Ovary (tissue), 7 donors: ENCODE measurements at regions not wholly inside any gene's neighbourhood (a gene's known extent, or its start where the extent isn't known, plus 50 kb on each side); places are given as distances from the start of the nearest gene placed in this dataset.

ENCODE experiments used
- DNase-seq, 5 donors: peaks; one replicate each; pipeline ENCODE4 v3.0.0-alpha.2; 2019 to 2020
- H3K27ac ChIP-seq, 2 donors: fragments of 200-600 bp; one replicate each; pipeline versions ENCODE4 v1.5.1 to v1.8.0; 2019 to 2022
- H3K27me3 ChIP-seq: fragments of 200-600 bp; one replicate; pipeline ENCODE4 v1.8.0; 2022
- H3K36me3 ChIP-seq: fragments of 200-600 bp; sonication (generic); one replicate; pipeline ENCODE4 v1.5.1; 2019
- H3K4me1 ChIP-seq: one replicate; pipeline ENCODE4 v1.8.1; 2013; ENCODE audit warnings: mild to moderate bottlenecking, moderate library complexity; ENCODE audit not compliant: insufficient read depth
- H3K4me3 ChIP-seq: fragments of 200-600 bp; sonication (generic); one replicate; pipeline ENCODE4 v1.5.1; 2017
- H3K9me3 ChIP-seq, 2 donors: fragments of 200-600 bp in 1 of 2; sonication (generic) in 1 of 2; one replicate each; pipeline versions ENCODE4 v1.5.1 to v1.8.1; 2013 to 2019; ENCODE audit warnings: mild to moderate bottlenecking in 1 of 2, moderate library complexity in 1 of 2
- CTCF ChIP-seq, 3 donors: fragments of 450-650 bp in 2 of 3; fragments of 200-600 bp in 1 of 3; IDR thresholded peaks; one replicate each; pipeline versions ENCODE4 v1.5.1 to v1.8.0; 2016 to 2022; ENCODE audit warnings: antibody characterized with exemption in 3 of 3, mild to moderate bottlenecking in 1 of 3
- EP300 ChIP-seq: sonication (generic); formaldehyde crosslinking; IDR thresholded peaks from one replicate; pipeline ENCODE4 v1.6.1; 2017; ENCODE audit warnings: antibody characterized with exemption
- POLR2A ChIP-seq: fragments of 450-650 bp; IDR thresholded peaks from one replicate; pipeline ENCODE4 v1.6.1; 2017; ENCODE audit warnings: antibody characterized with exemption, mild to moderate bottlenecking, moderate library complexity
- WGBS, 3 donors: extraction: QIAGEN DNeasy Blood & Tissue Kit in 1 of 3; methylation state at CpG; one replicate each; pipeline versions ENCODE4 v1.1.5 to v1.1.7; 2013 to 2017; 5-methylcytosine and 5-hydroxymethylcytosine counted together
- intact Hi-C, 4 donors: fragments of 100-400 bp; cut with DNase I; formaldehyde crosslinking; loops; one replicate each; pipeline versions ENCODE4 v1.11.0 to v1.15.1; 2022 to 2023
- donor health status: DM: no; HTN: no; CAD: no; lungs with moderate emphysema.
- donor health status: DM: no; HTN: no; CAD: no.
- donor health status: Bipolar disorder and iron deficiency.
- donor health status: DM: no; HTN: no; CAD: no.
- donor health status: DM: yes; HTN: yes; CAD: no.

- Histone ChIP-seq H3K9me3 (no peaks in the 10 kb centered on the region), H3K27ac (no peak overlapping the region), H3K4me3 (no peak overlapping the region), H3K4me1 (peaks cover 9% of the 10 kb centered on the region), H3K27me3 (no peaks in the 10 kb centered on the region), H3K36me3 (no peaks in the 10 kb centered on the region)
- DNase-seq, result no peak
- 94 to 97% (median 95%) methylated on average over 8 of the region's 8 CpGs for WGBS, 3 donors
- intact Hi-C loops, result no loop called here
- no peak for TF ChIP-seq CTCF (IDR thresholded peaks at IDR 0.05)
- no peak for TF ChIP-seq POLR2A
- TF ChIP-seq EP300, result no peak
These were observed 180.2 kb upstream of the TNP1 start for GRCh38 chr2:217040099-217040498.

GRCh38 chr2:217038001-217038400 is 178.1 kb upstream of the TNP1 start:
- no peak for TF ChIP-seq POLR2A
- no peak for TF ChIP-seq CTCF (IDR thresholded peaks at IDR 0.05)
- TF ChIP-seq EP300, result no peak
- Histone ChIP-seq H3K27me3 (no peaks in the 10 kb centered on the region), H3K36me3 (no peaks in the 10 kb centered on the region), H3K4me1 (peaks cover 9% of the 10 kb centered on the region), H3K27ac (no peak overlapping the region), H3K9me3 (no peaks in the 10 kb centered on the region), H3K4me3 (no peak overlapping the region)
- 56 to 71% (median 60%) methylated on average over 2 of the region's 2 CpGs for WGBS, 3 donors
- DNase-seq, result no peak
- intact Hi-C loops, result no loop called here

GRCh38 chr2:217037353-217037752 is 177.5 kb upstream of the TNP1 start:
- Histone ChIP-seq H3K27me3 (no peaks in the 10 kb centered on the region), H3K4me3 (no peak overlapping the region), H3K36me3 (no peaks in the 10 kb centered on the region), H3K27ac (no peak overlapping the region), H3K9me3 (no peaks in the 10 kb centered on the region), H3K4me1 (peaks cover 9% of the 10 kb centered on the region)
- no peak for DNase-seq
- intact Hi-C loops, result no loop called here
- 8 to 27% (median 17%) methylated on average over 3 of the region's 3 CpGs for WGBS, 3 donors
- no peak for TF ChIP-seq POLR2A
- TF ChIP-seq EP300, result no peak
- TF ChIP-seq CTCF (IDR thresholded peaks at IDR 0.05), result no peak

GRCh38 chr2:217035967-217036366 is 176.1 kb upstream of the TNP1 start:
- no peak overlapping the region for H3K4me3 ChIP-seq
- intact Hi-C loops, result no loop called here
- peak in 3 of 5 donors; percentile 28 to 55 (median 53) for DNase-seq
- 10 to 20% (median 19%) methylated on average over 4 of the region's 4 CpGs for WGBS, 3 donors
- no peaks in the 10 kb centered on the region for H3K9me3 ChIP-seq
- TF ChIP-seq CTCF (IDR thresholded peaks at IDR 0.05), result no peak
- no peak for TF ChIP-seq EP300
- no peak for TF ChIP-seq POLR2A
- no peak overlapping the region for H3K27ac ChIP-seq
- H3K4me1 ChIP-seq, result peaks cover 9% of the 10 kb centered on the region
- no peaks in the 10 kb centered on the region for H3K27me3 ChIP-seq
- H3K36me3 ChIP-seq, result no peaks in the 10 kb centered on the region

- no peak for TF ChIP-seq EP300
- TF ChIP-seq CTCF (IDR thresholded peaks at IDR 0.05), result no peak
- no peak for TF ChIP-seq POLR2A
- intact Hi-C loops, result no loop called here
- H3K36me3 ChIP-seq, result no peaks in the 10 kb centered on the region
- H3K27me3 ChIP-seq, result no peaks in the 10 kb centered on the region
- H3K4me1 ChIP-seq, result peaks cover 9% of the 10 kb centered on the region
- WGBS, 3 donors, result 83 to 92% (median 88%) methylated on average over 5 of the region's 5 CpGs
- no peak overlapping the region for H3K27ac ChIP-seq
- no peak for DNase-seq
- H3K4me3 ChIP-seq, result no peak overlapping the region
- no peaks in the 10 kb centered on the region for H3K9me3 ChIP-seq
These were observed 173.3 kb upstream of the TNP1 start for GRCh38 chr2:217033186-217033585.
